GM12891 (cell line): ENCODE measurements at regions not wholly inside any gene's neighbourhood (a gene's known extent, or its start where the extent isn't known, plus 50 kb on each side); places are given as distances from the start of the nearest gene placed in this dataset.

Source experiments
- POLR2A ChIP-seq: IDR thresholded peaks from 2 replicates; pipeline ENCODE4 v1.6.1; 2011; ENCODE audit warnings: low read depth, low read length, control low read depth
- TAF1 ChIP-seq: IDR thresholded peaks from 2 replicates; pipeline ENCODE4 v1.6.1; 2011; ENCODE audit warnings: low read depth, low read length, control low read depth

- TF ChIP-seq POLR2A (no peak), TAF1 (no peak)
Observed at GRCh38 chr17:34840750-34841149, 120.5 kb downstream of the CCT6B start.
